BLaER1 treated with 17β-estradiol and CSF1 and Interleukin-3, amounts not matched to agents 10 nM and 100 nM (cell line): ENCODE measurements at regions not wholly inside any gene's neighbourhood (a gene's known extent, or its start where the extent isn't known, plus 50 kb on each side); places are given as distances from the start of the nearest gene placed in this dataset.

Experiments
- H3K27ac ChIP-seq, 11 experiments: shearing (Covaris generic); formaldehyde crosslinking; 2 replicates each; pipeline ENCODE4 v1.8.1; 2022
- H3K27me3 ChIP-seq, 11 experiments: shearing (Covaris generic); formaldehyde crosslinking; 2 replicates each; pipeline ENCODE4 v1.8.1; 2022
- H3K36me3 ChIP-seq, 11 experiments: shearing (Covaris generic); formaldehyde crosslinking; 2 replicates each; pipeline ENCODE4 v1.8.1; 2022
- H3K4me1 ChIP-seq, 10 experiments: shearing (Covaris generic); formaldehyde crosslinking; 2 replicates each; pipeline ENCODE4 v1.8.1; 2022
- H3K4me2 ChIP-seq, 11 experiments: shearing (Covaris generic); formaldehyde crosslinking; 2 replicates each; pipeline ENCODE4 v1.8.1; 2022
- H3K4me3 ChIP-seq, 10 experiments: shearing (Covaris generic); formaldehyde crosslinking; 2 replicates each; pipeline ENCODE4 v1.8.1; 2022
- H3K9ac ChIP-seq, 11 experiments: shearing (Covaris generic); formaldehyde crosslinking; 2 replicates each; pipeline ENCODE4 v1.8.1; 2022
- H3K9me3 ChIP-seq, 11 experiments: shearing (Covaris generic); formaldehyde crosslinking; replicated peaks in 1 of 11; 2 replicates each; pipeline ENCODE4 v1.8.1; 2022
- H4K20me1 ChIP-seq, 11 experiments: shearing (Covaris generic); formaldehyde crosslinking; 2 replicates each; pipeline ENCODE4 v1.8.1; 2022
- Cebpa-rat ChIP-seq, 11 experiments: shearing (Covaris generic); IDR thresholded peaks; 2 replicates each; pipeline ENCODE4 v1.8.1; 2022

- Histone ChIP-seq H3K36me3 (no peaks in the 10 kb centered on the region), H3K9me3 (no peaks in the 10 kb centered on the region), H3K4me2 (peak overlapping the region in 3 of 11 experiments; percentile 62 to 72 (median 64); a peak in 3 of 22 replicates), H3K27me3 (peaks cover 0 to 16% (median 4%) of the 10 kb centered on the region in 11 experiments; a peak in 10 of 22 replicates), H3K9ac (no peak overlapping the region), H4K20me1 (no peaks in the 10 kb centered on the region), H3K4me3 (no peak overlapping the region), H3K4me1 (peaks cover 0 to 17% (median 11%) of the 10 kb centered on the region in 10 experiments; a peak in 15 of 20 replicates), H3K27ac (no peak overlapping the region)
- TF ChIP-seq Cebpa-rat (IDR thresholded peaks at IDR 0.05), result no peak
Measured at GRCh38 chr9:95769909-95770433, 105.5 kb upstream of the ERCC6L2 start.

GRCh38 chr9:95769473-95769872 lies 106.0 kb upstream of the ERCC6L2 start:
- Histone ChIP-seq H3K36me3 (no peaks in the 10 kb centered on the region), H3K4me3 (no peak overlapping the region), H3K9ac (no peak overlapping the region), H4K20me1 (no peaks in the 10 kb centered on the region), H3K27me3 (peaks cover 0 to 16% (median 4%) of the 10 kb centered on the region in 11 experiments; a peak in 10 of 22 replicates), H3K9me3 (no peaks in the 10 kb centered on the region), H3K27ac (no peak overlapping the region), H3K4me2 (no peak overlapping the region), H3K4me1 (peaks cover 0 to 17% (median 11%) of the 10 kb centered on the region in 10 experiments; a peak in 15 of 20 replicates)
- TF ChIP-seq Cebpa-rat (IDR thresholded peaks at IDR 0.05), result no peak

GRCh38 chr9:95766906-95767305 lies 108.6 kb upstream of the ERCC6L2 start:
- peaks cover 0 to 17% (median 11%) of the 10 kb centered on the region in 10 experiments; a peak in 15 of 20 replicates for H3K4me1 ChIP-seq
- no peaks in the 10 kb centered on the region for H4K20me1 ChIP-seq
- no peak overlapping the region for H3K27ac ChIP-seq
- peaks cover 0 to 13% (median 4%) of the 10 kb centered on the region in 11 experiments; a peak in 10 of 22 replicates for H3K27me3 ChIP-seq
- H3K9me3 ChIP-seq, result no peaks in the 10 kb centered on the region
- no peak overlapping the region for H3K4me2 ChIP-seq
- no peak overlapping the region for H3K9ac ChIP-seq
- H3K4me3 ChIP-seq, result no peak overlapping the region
- no peak for TF ChIP-seq Cebpa-rat (IDR thresholded peaks at IDR 0.05)
- H3K36me3 ChIP-seq, result no peaks in the 10 kb centered on the region

GRCh38 chr9:95764533-95765319 lies 110.8 kb upstream of the ERCC6L2 start:
- no peak overlapping the region for H3K27ac ChIP-seq
- H3K4me1 ChIP-seq, result no peaks in the 10 kb centered on the region
- no peak overlapping the region for H3K4me2 ChIP-seq
- H3K27me3 ChIP-seq, result no peaks in the 10 kb centered on the region
- H4K20me1 ChIP-seq, result no peaks in the 10 kb centered on the region
- H3K4me3 ChIP-seq, result no peak overlapping the region
- H3K9me3 ChIP-seq, result no peaks in the 10 kb centered on the region
- no peaks in the 10 kb centered on the region for H3K36me3 ChIP-seq
- TF ChIP-seq Cebpa-rat (IDR thresholded peaks at IDR 0.05), result no peak
- H3K9ac ChIP-seq, result no peak overlapping the region

GRCh38 chr9:95763983-95764382 lies 111.5 kb upstream of the ERCC6L2 start:
- Histone ChIP-seq H3K36me3 (no peaks in the 10 kb centered on the region), H3K27ac (no peak overlapping the region), H3K4me1 (no peaks in the 10 kb centered on the region), H4K20me1 (no peaks in the 10 kb centered on the region), H3K4me2 (no peak overlapping the region), H3K9me3 (no peaks in the 10 kb centered on the region), H3K9ac (no peak overlapping the region), H3K27me3 (no peaks in the 10 kb centered on the region), H3K4me3 (no peak overlapping the region)
- TF ChIP-seq Cebpa-rat (IDR thresholded peaks at IDR 0.05), result no peak

- Histone ChIP-seq H3K9ac (no peak overlapping the region), H3K4me1 (no peaks in the 10 kb centered on the region), H3K9me3 (no peaks in the 10 kb centered on the region), H4K20me1 (no peaks in the 10 kb centered on the region), H3K27ac (no peak overlapping the region), H3K36me3 (no peaks in the 10 kb centered on the region), H3K4me3 (no peak overlapping the region), H3K27me3 (no peaks in the 10 kb centered on the region), H3K4me2 (no peak overlapping the region)
- TF ChIP-seq Cebpa-rat (IDR thresholded peaks at IDR 0.05), result no peak
Measured at GRCh38 chr9:95763006-95763405, 112.5 kb upstream of the ERCC6L2 start.

GRCh38 chr9:95762322-95762721 lies 113.2 kb upstream of the ERCC6L2 start:
- Histone ChIP-seq H3K4me2 (no peak overlapping the region), H3K4me3 (no peak overlapping the region), H3K4me1 (no peaks in the 10 kb centered on the region), H4K20me1 (no peaks in the 10 kb centered on the region), H3K36me3 (no peaks in the 10 kb centered on the region), H3K27me3 (no peaks in the 10 kb centered on the region), H3K9ac (no peak overlapping the region), H3K9me3 (no peaks in the 10 kb centered on the region), H3K27ac (no peak overlapping the region)
- no peak for TF ChIP-seq Cebpa-rat (IDR thresholded peaks at IDR 0.05)

GRCh38 chr9:95760791-95761190 lies 114.7 kb upstream of the ERCC6L2 start:
- Histone ChIP-seq H3K9me3 (no peaks in the 10 kb centered on the region), H3K4me2 (no peak overlapping the region), H4K20me1 (no peaks in the 10 kb centered on the region), H3K4me3 (no peak overlapping the region), H3K36me3 (no peaks in the 10 kb centered on the region), H3K27ac (no peak overlapping the region), H3K4me1 (no peaks in the 10 kb centered on the region), H3K27me3 (no peaks in the 10 kb centered on the region), H3K9ac (no peak overlapping the region)
- TF ChIP-seq Cebpa-rat (IDR thresholded peaks at IDR 0.05), result no peak

GRCh38 chr9:95757439-95757838 lies 118.1 kb upstream of the ERCC6L2 start:
- Histone ChIP-seq H3K4me1 (no peaks in the 10 kb centered on the region), H3K9me3 (no peaks in the 10 kb centered on the region), H3K4me2 (no peak overlapping the region), H4K20me1 (no peaks in the 10 kb centered on the region), H3K36me3 (no peaks in the 10 kb centered on the region), H3K27me3 (no peaks in the 10 kb centered on the region), H3K9ac (no peak overlapping the region), H3K27ac (no peak overlapping the region), H3K4me3 (no peak overlapping the region)
- no peak for TF ChIP-seq Cebpa-rat (IDR thresholded peaks at IDR 0.05)

GRCh38 chr9:95756986-95757385 lies 118.5 kb upstream of the ERCC6L2 start:
- TF ChIP-seq Cebpa-rat (IDR thresholded peaks at IDR 0.05), result no peak
- H3K9ac ChIP-seq, result no peak overlapping the region
- no peak overlapping the region for H3K4me2 ChIP-seq
- H3K9me3 ChIP-seq, result no peaks in the 10 kb centered on the region
- no peaks in the 10 kb centered on the region for H3K4me1 ChIP-seq
- H3K4me3 ChIP-seq, result no peak overlapping the region
- no peaks in the 10 kb centered on the region for H4K20me1 ChIP-seq
- H3K36me3 ChIP-seq, result no peaks in the 10 kb centered on the region
- H3K27me3 ChIP-seq, result no peaks in the 10 kb centered on the region
- H3K27ac ChIP-seq, result no peak overlapping the region
